HCT116 (cell line): ENCODE measurements at regions not wholly inside any gene's neighbourhood (a gene's known extent, or its start where the extent isn't known, plus 50 kb on each side); places are given as distances from the start of the nearest gene placed in this dataset.

Experiments
- ATAC-seq: fragments of 200-7000 bp; cut with Tn5 transposase; 2 replicates; pipeline ENCODE4 v1.9.1; 2020; ENCODE audit warnings: mild to moderate bottlenecking, moderate library complexity
- BruUV-seq: library from RNA; stranded (reverse); fragments of 400-500 nt; replicated peaks from 2 replicates; lab custom pipeline; 2021; lab: Mats Ljungman, UMichigan
- CTCF ChIA-PET: fragments of 300-600 bp; sonication (Branson Sonifier 250); formaldehyde crosslinking; loops from one replicate; lab custom pipeline; 2021; ENCODE audit warnings: antibody characterized with exemption; lab: Charles Lee
- POLR2A ChIA-PET: fragments of 300-600, 350-600 bp; sonication (Branson Sonifier 250); formaldehyde crosslinking; loops from one replicate; lab custom pipeline; 2021; ENCODE audit warnings: antibody characterized with exemption; lab: Charles Lee
- RAD21 ChIA-PET, 2 experiments: fragments of 300-600 bp; sonication (Branson Sonifier 250); formaldehyde crosslinking; loops; one replicate each; lab custom pipeline; 2023; ENCODE audit warnings: low total read pairs in 2 of 2; ENCODE audit not compliant: uncharacterized antibody in 2 of 2, unreplicated experiment in 2 of 2, low non-redundant PET in 1 of 2; lab: Charles Lee
- DNase-seq: peaks from one replicate; pipeline ENCODE4 v3.0.0-alpha.2; 2010; ENCODE audit warnings: low read depth, low spot score
- H2AFZ ChIP-seq: fragments of 200-600 bp; shearing (Covaris generic), sonication (generic); 2 replicates; pipeline ENCODE4 v1.6.1; 2017; ENCODE audit warnings: low read depth, mixed run types, mixed read lengths, antibody characterized with exemption, low read length; ENCODE audit not compliant: poor library complexity, severe bottlenecking
- H3K27ac ChIP-seq: 2 replicates; pipeline ENCODE4 v1.5.1; 2012; ENCODE audit warnings: low read depth, low read length
- H3K27me3 ChIP-seq: fragments of 200-600 bp; sonication (generic); 2 replicates; pipeline ENCODE4 v1.6.1; 2016; ENCODE audit warnings: mixed run types, low read length, mixed read lengths; ENCODE audit not compliant: insufficient read depth
- H3K36me3 ChIP-seq, 2 experiments: fragments of 200-500 bp in 1 of 2; fragments of 200-600 bp in 1 of 2; sonication (Bioruptor generic) in 1 of 2; sonication (generic) in 1 of 2; 2 replicates each; pipeline versions ENCODE4 v1.5.1 to v1.6.1; 2014 to 2016; ENCODE audit warnings: low read length in 2 of 2, inconsistent platforms in 1 of 2, mixed read lengths in 1 of 2, mixed run types in 1 of 2; ENCODE audit not compliant: insufficient read depth in 2 of 2, control insufficient read depth in 1 of 2
- H3K4me1 ChIP-seq, 2 experiments: fragments of 200-600 bp in 1 of 2; sonication (generic) in 1 of 2; 2 replicates each; pipeline versions ENCODE4 v1.5.1 to v1.6.1; 2012 to 2017; ENCODE audit warnings: low read length in 2 of 2, inconsistent platforms in 1 of 2, mild to moderate bottlenecking in 1 of 2, mixed read lengths in 1 of 2, mixed run types in 1 of 2, moderate library complexity in 1 of 2; ENCODE audit not compliant: insufficient read depth in 2 of 2, control insufficient read depth in 1 of 2
- H3K4me2 ChIP-seq: fragments of 200-600 bp; sonication (generic); 2 replicates; pipeline ENCODE4 v1.6.1; 2017; ENCODE audit warnings: mixed run types, low read length, mixed read lengths
- H3K4me3 ChIP-seq, 2 experiments: fragments of 200-600 bp in 1 of 2; sonication (generic) in 1 of 2; replicated peaks in 1 of 2; 2 replicates each; pipeline ENCODE4 v1.5.1; 2011 to 2016; ENCODE audit warnings: low read length in 2 of 2, control low read depth in 1 of 2, low read depth in 1 of 2, mild to moderate bottlenecking in 1 of 2, mixed read lengths in 1 of 2, mixed run types in 1 of 2
- H3K79me2 ChIP-seq: fragments of 200-600 bp; sonication (generic); 2 replicates; pipeline ENCODE4 v1.6.1; 2017; ENCODE audit warnings: mild to moderate bottlenecking, mixed run types, low read length, moderate library complexity, mixed read lengths; ENCODE audit not compliant: insufficient read depth
- H3K9ac ChIP-seq: fragments of 200-600 bp; sonication (generic); 2 replicates; pipeline ENCODE4 v1.6.1; 2016; ENCODE audit warnings: low read length, mixed read lengths
- H3K9me2 ChIP-seq: fragments of 200-600 bp; sonication (generic), shearing (Covaris generic); 2 replicates; pipeline ENCODE4 v1.6.1; 2017; ENCODE audit warnings: mixed run types, mild to moderate bottlenecking, moderate library complexity; ENCODE audit not compliant: insufficient read depth
- H3K9me3 ChIP-seq, 2 experiments: fragments of 200-500 bp in 1 of 2; fragments of 200-600 bp in 1 of 2; sonication (Bioruptor generic) in 1 of 2; sonication (generic) in 1 of 2; 2 replicates each; pipeline ENCODE4 v1.6.1; 2014 to 2017; ENCODE audit warnings: low read length in 2 of 2, mixed read lengths in 2 of 2, inconsistent platforms in 1 of 2, low read depth in 1 of 2, mild to moderate bottlenecking in 1 of 2, mixed run types in 1 of 2, moderate library complexity in 1 of 2; ENCODE audit not compliant: control insufficient read depth in 1 of 2, insufficient read depth in 1 of 2
- H4K20me1 ChIP-seq: fragments of 200-600 bp; sonication (generic), shearing (Covaris generic); 2 replicates; pipeline ENCODE4 v1.6.1; 2017; ENCODE audit warnings: mixed run types, mild to moderate bottlenecking, moderate library complexity; ENCODE audit not compliant: insufficient read depth
- CBX3 ChIP-seq: IDR thresholded peaks from 2 replicates; pipeline ENCODE4 v1.6.1; 2012; ENCODE audit warnings: low read depth
- ELF1 ChIP-seq: IDR thresholded peaks from 2 replicates; pipeline ENCODE4 v1.6.1; 2012; ENCODE audit warnings: low read depth, borderline replicate concordance
- FOSL1 ChIP-seq: IDR thresholded peaks from 2 replicates; pipeline ENCODE4 v1.6.1; 2012; ENCODE audit warnings: low read depth
- POLR2AphosphoS5 ChIP-seq: IDR thresholded peaks from 2 replicates; pipeline ENCODE4 v1.6.1; 2011; ENCODE audit warnings: mild to moderate bottlenecking, low read depth, low read length, moderate library complexity
- SIN3A ChIP-seq: IDR thresholded peaks from 2 replicates; pipeline ENCODE4 v1.6.1; 2012; ENCODE audit warnings: low read depth
- YY1 ChIP-seq: IDR thresholded peaks from 2 replicates; pipeline ENCODE4 v1.6.1; 2011; ENCODE audit warnings: low read length, low read depth, moderate library complexity, mild to moderate bottlenecking; ENCODE audit not compliant: insufficient replicate concordance; ENCODE audit errors: extremely low read depth
- ZNF274 ChIP-seq: fragments of 200-500 bp; sonication (Bioruptor generic); IDR thresholded peaks from 2 replicates; pipeline ENCODE4 v1.6.1; 2014; ENCODE audit warnings: mild to moderate bottlenecking, low read depth, low read length, inconsistent platforms
- intact Hi-C: fragments of 100-400 bp; cut with micrococcal nuclease; formaldehyde crosslinking; loops from 2 replicates; pipeline ENCODE4 v1.10.0; 2022
- TF ChIP-seq, protein P1 (sequence below): IDR thresholded peaks from 2 replicates; pipeline ENCODE4 v1.6.1; 2011; ENCODE audit warnings: mild to moderate bottlenecking, low read length, moderate library complexity; ENCODE audit not compliant: insufficient replicate concordance; ENCODE audit errors: extremely low read depth
- TF ChIP-seq, protein P2 (sequence below): IDR thresholded peaks from 2 replicates; pipeline ENCODE4 v1.6.1; 2012

DNA sequence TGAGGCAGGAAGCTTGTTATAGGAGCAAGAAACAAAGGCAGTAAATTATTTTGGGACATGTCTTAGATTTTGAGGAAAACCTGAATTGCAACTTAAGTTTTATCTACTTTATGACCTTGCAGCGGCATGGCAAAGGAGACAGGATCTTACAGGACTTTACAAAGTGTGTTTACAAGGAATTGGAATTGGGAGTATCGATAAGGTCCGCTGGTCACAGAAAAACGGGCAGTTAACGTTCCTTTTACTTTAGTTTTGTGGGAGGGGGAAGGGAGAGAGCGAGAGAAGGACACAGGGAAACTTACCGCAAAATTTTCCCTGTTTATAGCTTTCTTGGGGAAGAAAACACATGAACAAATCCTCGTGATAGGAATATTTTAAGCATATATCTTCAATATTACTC, 1607.2 kb downstream of the GRIK2 start:
- H4K20me1 ChIP-seq = no peaks in the 10 kb centered on the region
- H3K36me3 ChIP-seq = no peaks in the 10 kb centered on the region
- intact Hi-C loops = no loop called here
- DNase-seq (no peak), ATAC-seq (no peak)
- no peaks in the 10 kb centered on the region for H3K9me3 ChIP-seq
- TF ChIP-seq ELF1 (no peak), POLR2AphosphoS5 (no peak), YY1 (no peak), ZNF274 (no peak), CBX3 (no peak), SIN3A (no peak)
- TF ChIP-seq, protein P1, sequence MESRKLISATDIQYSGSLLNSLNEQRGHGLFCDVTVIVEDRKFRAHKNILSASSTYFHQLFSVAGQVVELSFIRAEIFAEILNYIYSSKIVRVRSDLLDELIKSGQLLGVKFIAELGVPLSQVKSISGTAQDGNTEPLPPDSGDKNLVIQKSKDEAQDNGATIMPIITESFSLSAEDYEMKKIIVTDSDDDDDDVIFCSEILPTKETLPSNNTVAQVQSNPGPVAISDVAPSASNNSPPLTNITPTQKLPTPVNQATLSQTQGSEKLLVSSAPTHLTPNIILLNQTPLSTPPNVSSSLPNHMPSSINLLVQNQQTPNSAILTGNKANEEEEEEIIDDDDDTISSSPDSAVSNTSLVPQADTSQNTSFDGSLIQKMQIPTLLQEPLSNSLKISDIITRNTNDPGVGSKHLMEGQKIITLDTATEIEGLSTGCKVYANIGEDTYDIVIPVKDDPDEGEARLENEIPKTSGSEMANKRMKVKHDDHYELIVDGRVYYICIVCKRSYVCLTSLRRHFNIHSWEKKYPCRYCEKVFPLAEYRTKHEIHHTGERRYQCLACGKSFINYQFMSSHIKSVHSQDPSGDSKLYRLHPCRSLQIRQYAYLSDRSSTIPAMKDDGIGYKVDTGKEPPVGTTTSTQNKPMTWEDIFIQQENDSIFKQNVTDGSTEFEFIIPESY = no peak
- TF ChIP-seq, protein P2, sequence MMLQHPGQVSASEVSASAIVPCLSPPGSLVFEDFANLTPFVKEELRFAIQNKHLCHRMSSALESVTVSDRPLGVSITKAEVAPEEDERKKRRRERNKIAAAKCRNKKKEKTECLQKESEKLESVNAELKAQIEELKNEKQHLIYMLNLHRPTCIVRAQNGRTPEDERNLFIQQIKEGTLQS = no peak
- no TSS peak for BruUV-seq
- no peak overlapping the region for H3K4me2 ChIP-seq
- H3K4me1 ChIP-seq = no peaks in the 10 kb centered on the region
- ChIA-PET CTCF (no interaction called here), POLR2A (no interaction called here), RAD21 (no interaction called here)
- H3K27ac ChIP-seq = no peak overlapping the region
- H2AFZ ChIP-seq = no peak overlapping the region
- H3K9ac ChIP-seq = no peak overlapping the region
- no peaks in the 10 kb centered on the region for H3K9me2 ChIP-seq
- no peak overlapping the region for H3K4me3 ChIP-seq
- no peaks in the 10 kb centered on the region for H3K79me2 ChIP-seq
- no peaks in the 10 kb centered on the region for H3K27me3 ChIP-seq

DNA sequence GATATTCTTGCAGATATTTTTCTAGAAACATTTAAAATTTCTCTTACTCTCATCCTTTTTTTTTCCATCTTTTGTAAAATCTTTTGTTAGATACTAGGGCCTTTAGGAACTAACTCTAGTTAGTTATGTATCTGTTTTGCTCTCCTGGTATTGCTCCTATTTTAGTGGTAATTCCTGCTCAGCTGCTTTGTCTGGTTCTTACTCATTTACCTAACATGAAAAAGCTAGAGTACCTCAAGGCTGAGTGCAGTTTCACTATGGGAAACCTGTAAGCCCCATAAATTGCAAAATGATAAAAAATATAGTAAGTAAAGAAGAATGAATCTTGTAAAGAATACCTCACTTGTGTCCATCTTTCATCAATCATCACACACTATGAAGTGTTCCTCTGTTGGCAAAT, 1602.0 kb downstream of the GRIK2 start:
- Histone ChIP-seq H2AFZ (no peak overlapping the region), H3K9me3 (no peaks in the 10 kb centered on the region), H3K79me2 (no peaks in the 10 kb centered on the region), H3K27ac (no peak overlapping the region), H3K4me3 (no peak overlapping the region), H3K4me2 (no peak overlapping the region), H3K9me2 (no peaks in the 10 kb centered on the region), H3K27me3 (no peaks in the 10 kb centered on the region), H3K9ac (no peak overlapping the region), H3K4me1 (no peaks in the 10 kb centered on the region), H4K20me1 (no peaks in the 10 kb centered on the region), H3K36me3 (no peaks in the 10 kb centered on the region)
- ChIA-PET RAD21 (no interaction called here), CTCF (no interaction called here), POLR2A (no interaction called here)
- intact Hi-C loops = no loop called here
- ATAC-seq = no peak
- no TSS peak for BruUV-seq
- no peak for TF ChIP-seq FOSL1
- DNase-seq = no peak
